K562 (cell line): ENCODE measurements at regions not wholly inside any gene's neighbourhood (a gene's known extent, or its start where the extent isn't known, plus 50 kb on each side); places are given as distances from the start of the nearest gene placed in this dataset.

Source experiments
- EGR1 ChIP-seq: fragments of 450-650 bp; conservative IDR thresholded peaks from 2 replicates; pipeline ENCODE4 v1.6.1; 2017; ENCODE audit warnings: mild to moderate bottlenecking
- HDAC6 ChIP-seq: IDR thresholded peaks from 2 replicates; pipeline ENCODE4 v1.6.1; 2012; ENCODE audit warnings: low read depth, mild to moderate bottlenecking, control low read depth, inconsistent platforms, low read length, moderate library complexity
- MTA3 ChIP-seq: fragments of 450-650 bp; formaldehyde crosslinking; IDR thresholded peaks from 2 replicates; pipeline ENCODE4 v1.6.1; 2017; ENCODE audit warnings: mild to moderate bottlenecking, borderline replicate concordance
- POLR2A ChIP-seq: fragments of 450-650 bp; conservative IDR thresholded peaks from 2 replicates; pipeline ENCODE4 v1.6.1; 2016
- RFX1 ChIP-seq: fragments of 450-650 bp; IDR thresholded peaks from 2 replicates; pipeline ENCODE4 v1.6.1; 2016; ENCODE audit warnings: mild to moderate bottlenecking, moderate library complexity
- SAFB ChIP-seq: fragments of 200-400 bp; formaldehyde crosslinking; IDR thresholded peaks from 2 replicates; pipeline ENCODE4 v1.6.1; 2017; ENCODE audit warnings: low read depth, low read length, borderline replicate concordance
- SNRNP70 ChIP-seq: fragments of 200-400 bp; formaldehyde crosslinking; optimal IDR thresholded peaks from 2 replicates; pipeline ENCODE3; 2017; ENCODE audit warnings: low read depth, low read length
- SRSF7 ChIP-seq: fragments of 200-400 bp; formaldehyde crosslinking; optimal IDR thresholded peaks from 2 replicates; pipeline ENCODE3; 2017; ENCODE audit warnings: mild to moderate bottlenecking, low read depth, low read length
- TARDBP ChIP-seq: fragments of 450-650 bp; IDR thresholded peaks from 2 replicates; pipeline ENCODE4 v1.6.1; 2016
- YBX1 ChIP-seq: fragments of 450-650 bp; IDR thresholded peaks from 2 replicates; pipeline ENCODE4 v1.7.1; 2016; ENCODE audit warnings: mild to moderate bottlenecking
- TF ChIP-seq, protein P1 (sequence below), 3 experiments: IDR thresholded peaks in 2 of 3; conservative IDR thresholded peaks in 1 of 3; 2 replicates each; pipeline ENCODE4 v1.5.1; 2011 to 2012; ENCODE audit warnings: low read length in 3 of 3, mild to moderate bottlenecking in 3 of 3, control low read depth in 2 of 3, improper control_type of control experiment in 1 of 3, inconsistent platforms in 1 of 3, low read depth in 1 of 3, mixed read lengths in 1 of 3, moderate library complexity in 1 of 3; ENCODE audit not compliant: insufficient read depth in 2 of 3
- TF ChIP-seq, protein P2 (sequence below): fragments of 250-450 bp; sonication (Bioruptor Pico); IDR thresholded peaks from 2 replicates; pipeline ENCODE4 v1.8.0; 2021; ENCODE audit warnings: moderate library complexity, mild to moderate bottlenecking, inconsistent platforms
- TF ChIP-seq, protein P3 (sequence below): IDR thresholded peaks from 3 replicates; pipeline ENCODE4 v1.6.1; 2011; ENCODE audit warnings: borderline replicate concordance, mild to moderate bottlenecking, moderate library complexity; ENCODE audit not compliant: insufficient read length; ENCODE audit errors: extremely low read depth

DNA sequence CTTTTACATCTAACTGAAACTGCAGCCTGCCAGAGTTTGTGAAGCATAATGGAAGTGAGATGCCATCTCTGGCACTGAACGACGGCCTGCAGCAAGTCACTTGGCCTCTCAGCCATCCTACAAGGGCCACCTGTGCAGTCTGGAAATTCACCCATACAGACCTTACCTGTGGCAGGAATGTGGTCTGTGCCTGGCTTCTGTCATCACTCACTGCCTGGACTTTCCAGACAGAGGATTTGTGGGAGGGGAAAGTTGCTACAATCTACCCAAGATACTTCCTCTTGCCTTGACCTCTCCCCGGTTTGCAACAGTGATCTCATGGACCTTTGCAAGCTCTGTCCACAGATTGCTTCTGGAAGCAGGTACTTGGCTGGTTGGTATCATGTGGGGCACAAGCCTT is 58.4 kb upstream of the ATP1B1 start:
- TF ChIP-seq SNRNP70 = no peak
- TF ChIP-seq POLR2A = no peak
- TF ChIP-seq EGR1 = no peak
- TF ChIP-seq, protein P1, sequence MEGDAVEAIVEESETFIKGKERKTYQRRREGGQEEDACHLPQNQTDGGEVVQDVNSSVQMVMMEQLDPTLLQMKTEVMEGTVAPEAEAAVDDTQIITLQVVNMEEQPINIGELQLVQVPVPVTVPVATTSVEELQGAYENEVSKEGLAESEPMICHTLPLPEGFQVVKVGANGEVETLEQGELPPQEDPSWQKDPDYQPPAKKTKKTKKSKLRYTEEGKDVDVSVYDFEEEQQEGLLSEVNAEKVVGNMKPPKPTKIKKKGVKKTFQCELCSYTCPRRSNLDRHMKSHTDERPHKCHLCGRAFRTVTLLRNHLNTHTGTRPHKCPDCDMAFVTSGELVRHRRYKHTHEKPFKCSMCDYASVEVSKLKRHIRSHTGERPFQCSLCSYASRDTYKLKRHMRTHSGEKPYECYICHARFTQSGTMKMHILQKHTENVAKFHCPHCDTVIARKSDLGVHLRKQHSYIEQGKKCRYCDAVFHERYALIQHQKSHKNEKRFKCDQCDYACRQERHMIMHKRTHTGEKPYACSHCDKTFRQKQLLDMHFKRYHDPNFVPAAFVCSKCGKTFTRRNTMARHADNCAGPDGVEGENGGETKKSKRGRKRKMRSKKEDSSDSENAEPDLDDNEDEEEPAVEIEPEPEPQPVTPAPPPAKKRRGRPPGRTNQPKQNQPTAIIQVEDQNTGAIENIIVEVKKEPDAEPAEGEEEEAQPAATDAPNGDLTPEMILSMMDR (IDR thresholded peaks at IDR 0.05 in 2 of 3, conservative IDR thresholded peaks at IDR 0.05 in 1 of 3; ENCODE audit: insufficient read depth in 2 of 3, low read depth in 1 of 3, low read length in 3 of 3) = no peak
- no peak for TF ChIP-seq TARDBP
- no peak for TF ChIP-seq MTA3
- TF ChIP-seq, protein P2, sequence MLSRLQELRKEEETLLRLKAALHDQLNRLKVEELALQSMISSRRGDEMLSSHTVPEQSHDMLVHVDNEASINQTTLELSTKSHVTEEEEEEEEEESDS (CRISPR knock-in tag) = no peak
- TF ChIP-seq, protein P3, sequence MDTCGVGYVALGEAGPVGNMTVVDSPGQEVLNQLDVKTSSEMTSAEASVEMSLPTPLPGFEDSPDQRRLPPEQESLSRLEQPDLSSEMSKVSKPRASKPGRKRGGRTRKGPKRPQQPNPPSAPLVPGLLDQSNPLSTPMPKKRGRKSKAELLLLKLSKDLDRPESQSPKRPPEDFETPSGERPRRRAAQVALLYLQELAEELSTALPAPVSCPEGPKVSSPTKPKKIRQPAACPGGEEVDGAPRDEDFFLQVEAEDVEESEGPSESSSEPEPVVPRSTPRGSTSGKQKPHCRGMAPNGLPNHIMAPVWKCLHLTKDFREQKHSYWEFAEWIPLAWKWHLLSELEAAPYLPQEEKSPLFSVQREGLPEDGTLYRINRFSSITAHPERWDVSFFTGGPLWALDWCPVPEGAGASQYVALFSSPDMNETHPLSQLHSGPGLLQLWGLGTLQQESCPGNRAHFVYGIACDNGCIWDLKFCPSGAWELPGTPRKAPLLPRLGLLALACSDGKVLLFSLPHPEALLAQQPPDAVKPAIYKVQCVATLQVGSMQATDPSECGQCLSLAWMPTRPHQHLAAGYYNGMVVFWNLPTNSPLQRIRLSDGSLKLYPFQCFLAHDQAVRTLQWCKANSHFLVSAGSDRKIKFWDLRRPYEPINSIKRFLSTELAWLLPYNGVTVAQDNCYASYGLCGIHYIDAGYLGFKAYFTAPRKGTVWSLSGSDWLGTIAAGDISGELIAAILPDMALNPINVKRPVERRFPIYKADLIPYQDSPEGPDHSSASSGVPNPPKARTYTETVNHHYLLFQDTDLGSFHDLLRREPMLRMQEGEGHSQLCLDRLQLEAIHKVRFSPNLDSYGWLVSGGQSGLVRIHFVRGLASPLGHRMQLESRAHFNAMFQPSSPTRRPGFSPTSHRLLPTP = no peak
- no peak for TF ChIP-seq SRSF7
- no peak for TF ChIP-seq SAFB
- no peak for TF ChIP-seq RFX1
- TF ChIP-seq HDAC6 = no peak
- no peak for TF ChIP-seq YBX1
